ENCODE measurements at regions not wholly inside any gene's neighbourhood (a gene's known extent, or its start where the extent isn't known, plus 50 kb on each side); places are given as distances from the start of the nearest gene placed in this dataset.
A peak's percentile ranks its signal among the peaks of the same experiment; 100 is the strongest.
"Not testable (repeated sequence)": the region's sequence is repeated elsewhere in the genome, so short reads cannot be mapped to it uniquely, and the experiment has no call there.

GRCh38 chr11:103733889-103734288 lies 302.6 kb upstream of the DDI1 start:
- DNase-seq, result no peak

- DNase-seq, result no peak
Observed at GRCh38 chr11:103735497-103736032, 300.9 kb upstream of the DDI1 start.

- DNase-seq, result no peak
Observed at GRCh38 chr11:103736315-103737036, 300.0 kb upstream of the DDI1 start.

GRCh38 chr11:103737037-103737622 lies 299.3 kb upstream of the DDI1 start:
- DNase-seq, result no peak

- DNase-seq, result peak; percentile 18
Observed at GRCh38 chr11:103737747-103738146, 298.7 kb upstream of the DDI1 start.

GRCh38 chr11:103739074-103739796 lies 297.2 kb upstream of the DDI1 start:
- not testable (repeated sequence) for DNase-seq

- DNase-seq, result no peak
Observed at GRCh38 chr11:103744496-103745153, 291.8 kb upstream of the DDI1 start.

GRCh38 chr11:103749158-103749557 lies 287.3 kb upstream of the DDI1 start:
- DNase-seq, result no peak

GRCh38 chr11:103768816-103769215 lies 267.6 kb upstream of the DDI1 start:
- DNase-seq, result no peak

GRCh38 chr11:103773059-103773458 lies 263.4 kb upstream of the DDI1 start:
- DNase-seq, result no peak

GRCh38 chr11:103773537-103773936 lies 262.9 kb upstream of the DDI1 start:
- DNase-seq, result no peak

- DNase-seq, result no peak
Observed at GRCh38 chr11:103779054-103779453, 257.4 kb upstream of the DDI1 start.

GRCh38 chr11:103789952-103790351 lies 246.5 kb upstream of the DDI1 start:
- DNase-seq, result no peak

- DNase-seq, result no peak
Observed at GRCh38 chr11:103792981-103793468, 243.4 kb upstream of the DDI1 start.

- DNase-seq, result no peak
Observed at GRCh38 chr11:103794262-103794661, 242.2 kb upstream of the DDI1 start.

- DNase-seq, result peak; percentile 8
Observed at GRCh38 chr11:103798026-103798425, 238.4 kb upstream of the DDI1 start.

GRCh38 chr11:103798446-103798845 lies 238.0 kb upstream of the DDI1 start:
- DNase-seq, result no peak

- DNase-seq, result no peak
Observed at GRCh38 chr11:103800406-103801114, 235.9 kb upstream of the DDI1 start.

- no peak for DNase-seq
Observed at GRCh38 chr11:103803062-103803461, 233.4 kb upstream of the DDI1 start.

GRCh38 chr11:103805688-103806009 lies 230.8 kb upstream of the DDI1 start:
- no peak for DNase-seq

- peak; percentile 11 for DNase-seq
Observed at GRCh38 chr11:103806130-103806895, 230.1 kb upstream of the DDI1 start.

- no peak for DNase-seq
Observed at GRCh38 chr11:103807806-103808205, 228.6 kb upstream of the DDI1 start.
